Inflammatory macrophage treated with lipopolysaccharide for 1 hour (primary cell): ENCODE measurements at regions not wholly inside any gene's neighbourhood (a gene's known extent, or its start where the extent isn't known, plus 50 kb on each side); places are given as distances from the start of the nearest gene placed in this dataset.
"Not testable (repeated sequence)": the region's sequence is repeated elsewhere in the genome, so short reads cannot be mapped to it uniquely, and the experiment has no call there.

Experiments
- DNase-seq, 2 donors: peaks; one replicate each; pipeline ENCODE4 v3.0.0-alpha.2; 2020 to 2022

DNA sequence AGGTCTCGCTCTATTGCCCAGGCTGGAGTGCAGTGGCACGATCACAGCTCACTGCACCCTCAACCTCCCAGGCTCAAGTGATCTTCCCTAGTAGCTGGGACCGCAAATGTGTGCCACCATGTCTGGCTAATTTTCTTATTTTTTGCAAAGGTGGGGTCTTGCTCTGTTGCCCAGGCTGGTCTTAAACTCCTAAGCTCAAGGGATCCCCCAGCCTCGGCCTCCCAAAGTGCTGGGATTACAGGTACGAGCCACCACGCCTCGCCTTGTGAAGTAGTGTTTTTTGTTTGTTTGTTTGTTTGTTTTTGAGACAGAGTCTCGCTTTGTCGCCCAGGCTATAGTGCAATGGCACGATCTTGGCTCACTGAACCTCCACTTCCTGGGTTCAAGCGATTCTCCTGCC lies 125.5 kb downstream of the HAUS1 start:
- DNase-seq = not testable (repeated sequence)

DNA sequence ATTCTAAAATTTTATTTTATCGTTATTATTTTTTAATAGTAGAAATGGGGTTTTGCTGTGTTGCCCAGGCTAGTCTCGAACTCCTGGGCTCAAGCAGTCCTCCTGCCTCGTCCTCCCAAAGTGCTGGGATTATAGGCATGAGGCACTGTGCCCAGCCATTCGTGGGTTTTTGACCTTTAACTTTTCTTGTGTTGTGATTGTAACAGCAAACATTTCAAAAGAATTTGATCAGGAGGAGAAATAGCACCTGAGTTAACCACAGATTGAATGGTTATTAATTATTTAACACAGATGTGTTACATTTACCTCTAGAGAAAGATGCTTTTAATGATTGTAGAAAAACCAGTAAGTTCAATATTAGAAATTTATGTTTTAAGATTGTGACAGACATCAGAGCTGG lies 132.0 kb downstream of the HAUS1 start:
- no peak for DNase-seq

DNA sequence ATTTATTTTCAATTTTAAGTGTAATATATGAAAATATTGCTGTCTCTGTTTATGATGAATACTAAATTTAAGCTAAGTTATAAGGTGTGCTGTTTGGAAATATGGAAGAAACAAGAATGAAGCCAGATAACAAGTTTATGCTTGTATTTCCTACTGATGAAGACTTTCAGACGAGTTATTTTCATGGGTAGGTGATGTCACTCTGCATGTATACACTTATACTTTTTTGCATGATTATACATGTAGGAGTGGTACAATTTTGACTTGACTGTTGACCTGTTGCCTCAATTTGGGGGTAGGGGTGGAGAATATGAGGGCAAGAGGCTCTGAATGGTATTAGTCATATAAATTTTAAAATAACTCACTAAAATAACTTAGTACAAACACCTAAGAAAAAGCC lies 133.7 kb downstream of the HAUS1 start:
- DNase-seq = no peak

DNA sequence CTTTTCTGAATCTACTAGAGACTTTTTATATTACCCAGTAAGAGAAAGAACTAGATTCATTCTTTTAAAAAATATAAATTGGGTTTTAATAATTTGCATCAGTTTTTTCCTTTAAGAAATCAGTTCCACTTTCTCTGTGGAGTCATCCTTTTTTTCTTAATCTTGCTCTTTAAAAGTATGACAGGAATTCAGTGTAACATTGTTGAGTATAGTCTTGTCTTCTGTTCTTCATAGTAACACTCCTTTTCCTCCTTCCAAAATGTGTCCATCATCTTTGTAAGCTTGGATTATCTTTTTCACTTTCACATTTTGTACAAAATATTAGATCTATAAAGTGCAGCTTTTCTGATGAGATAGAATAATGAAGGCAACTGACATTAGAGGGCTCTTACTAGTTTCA lies 135.4 kb downstream of the HAUS1 start:
- DNase-seq = no peak

DNA sequence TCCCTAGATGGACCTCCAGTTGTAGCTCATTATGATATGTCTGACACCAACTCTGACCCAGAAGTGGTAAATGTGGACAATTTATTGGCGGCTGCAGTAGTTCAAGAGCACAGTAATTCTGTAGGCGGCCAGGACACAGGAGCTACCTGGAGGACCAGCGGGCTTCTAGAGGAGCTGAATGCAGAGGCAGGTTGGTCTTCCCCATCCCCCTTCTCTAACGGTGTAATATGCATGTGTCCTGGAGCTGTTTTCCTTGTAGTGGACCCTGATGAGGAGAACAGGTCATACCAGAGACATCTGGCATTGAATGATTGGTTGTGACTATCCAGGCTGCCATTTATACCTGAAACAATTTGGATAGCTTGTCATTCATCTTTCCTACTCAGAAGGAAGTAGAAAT lies 135.8 kb downstream of the HAUS1 start:
- no peak for DNase-seq

DNA sequence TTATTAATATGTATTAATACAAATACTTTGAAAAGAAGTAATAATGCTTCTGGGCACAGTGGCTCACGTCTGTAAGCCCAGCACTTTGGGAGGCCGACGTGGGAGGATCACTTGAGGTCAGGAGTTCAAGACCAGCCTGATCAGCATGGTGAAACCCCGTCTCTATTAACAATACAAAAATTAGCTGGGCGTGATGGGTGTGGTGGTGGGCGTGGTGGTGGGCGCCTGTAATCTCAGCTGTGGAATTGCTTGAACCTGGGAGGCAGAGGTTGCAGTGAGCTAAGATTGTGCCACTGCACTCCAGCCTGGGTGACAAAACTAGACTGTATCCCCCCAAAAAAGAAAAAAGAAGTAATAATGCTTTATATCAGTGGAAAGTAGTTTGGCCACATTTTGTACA lies 137.2 kb downstream of the HAUS1 start:
- DNase-seq = not testable (repeated sequence)

DNA sequence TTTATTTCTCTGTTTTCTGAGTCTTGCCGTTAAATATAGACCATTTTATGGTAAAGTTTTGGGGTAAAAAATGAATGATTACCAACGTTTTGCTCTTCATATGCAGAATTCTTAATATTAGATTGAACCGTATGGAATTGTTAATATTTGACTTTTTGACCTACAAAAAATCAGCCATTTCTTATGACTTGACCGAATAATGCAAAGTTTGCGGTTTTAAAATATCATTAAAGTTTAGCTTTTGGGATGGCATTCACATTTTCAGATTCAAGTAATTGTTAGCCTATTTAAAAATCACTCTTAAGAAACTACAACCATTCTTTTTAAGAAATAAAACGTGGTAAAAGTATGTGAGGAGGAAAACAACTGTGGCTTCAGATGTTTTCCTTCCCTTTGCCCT lies 138.0 kb downstream of the HAUS1 start:
- DNase-seq = no peak

DNA sequence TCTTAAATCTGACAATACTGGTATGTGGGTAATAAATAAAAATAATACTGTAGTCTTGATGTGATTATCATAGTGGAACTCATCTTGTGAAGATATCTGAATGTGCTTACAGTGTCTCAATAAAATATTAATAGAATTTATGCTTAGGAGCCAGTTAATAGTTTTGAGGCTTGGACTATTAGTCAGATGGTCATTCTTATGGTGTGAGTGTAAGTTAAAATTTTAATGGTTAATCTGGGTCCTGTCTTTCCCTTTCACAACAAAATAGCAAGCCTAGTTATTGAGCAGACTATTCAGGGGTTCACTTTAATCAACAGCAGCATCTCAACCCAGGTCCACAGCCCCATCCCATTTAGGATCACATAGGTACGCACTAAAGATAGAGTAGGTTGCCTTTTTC lies 138.9 kb downstream of the HAUS1 start:
- DNase-seq = no peak

DNA sequence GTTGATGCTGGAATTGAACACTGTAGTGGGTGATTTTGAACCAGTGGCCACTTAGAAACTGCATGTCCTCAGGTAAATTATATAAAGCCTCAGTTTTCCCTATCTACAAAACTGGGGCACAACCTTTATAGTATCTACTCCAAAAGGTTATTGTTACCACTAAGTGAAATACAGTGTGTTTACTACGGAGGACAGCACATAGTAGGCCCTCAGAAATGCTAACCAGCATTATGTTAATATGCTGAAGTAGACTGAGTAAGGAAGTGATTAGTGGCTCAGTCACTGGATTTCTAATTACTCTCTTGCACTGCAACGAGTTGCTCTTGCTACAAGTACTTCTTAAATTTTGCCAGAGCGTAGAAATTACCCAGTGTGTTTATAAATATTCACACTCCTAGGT lies 139.5 kb downstream of the HAUS1 start:
- DNase-seq = no peak

DNA sequence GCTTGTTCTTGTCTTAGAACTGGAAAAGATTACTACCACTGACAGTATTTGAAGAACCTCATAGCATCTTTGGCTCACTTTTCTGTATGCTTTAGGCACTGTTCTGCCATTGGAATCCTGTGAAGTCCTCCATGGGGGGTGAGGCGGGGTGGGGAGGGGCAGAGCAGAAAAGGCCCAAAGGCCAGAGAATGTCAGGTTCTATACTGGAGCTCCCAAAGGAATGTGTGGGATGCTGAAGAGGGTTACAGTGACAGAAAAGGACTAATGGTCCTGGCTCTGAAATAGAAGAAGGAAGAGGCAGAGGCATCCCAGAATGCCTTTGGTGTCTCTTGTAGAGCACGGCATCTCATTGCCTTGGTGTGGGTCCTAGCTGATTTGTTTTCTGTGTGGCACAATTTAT lies 141.9 kb downstream of the HAUS1 start:
- no peak for DNase-seq

DNA sequence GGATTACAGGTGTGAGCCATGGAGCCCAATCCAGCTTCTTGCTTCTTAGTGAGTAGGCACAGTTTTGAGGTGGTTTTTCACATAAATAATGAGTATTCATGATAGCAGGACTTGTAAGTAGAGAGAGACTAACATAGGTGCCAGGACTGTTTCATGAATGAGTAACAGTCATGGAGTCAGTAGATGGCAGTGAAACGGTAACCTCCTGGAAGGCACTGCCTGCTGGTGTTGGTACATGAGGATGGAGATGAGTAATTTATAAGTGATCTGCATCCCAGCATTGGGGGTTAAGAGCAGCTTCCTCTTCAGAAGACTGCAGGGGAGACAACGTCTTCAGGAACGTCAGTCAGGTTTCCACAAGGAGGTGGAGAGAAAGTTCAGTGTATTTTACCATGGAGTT lies 143.8 kb downstream of the HAUS1 start:
- no peak for DNase-seq

DNA sequence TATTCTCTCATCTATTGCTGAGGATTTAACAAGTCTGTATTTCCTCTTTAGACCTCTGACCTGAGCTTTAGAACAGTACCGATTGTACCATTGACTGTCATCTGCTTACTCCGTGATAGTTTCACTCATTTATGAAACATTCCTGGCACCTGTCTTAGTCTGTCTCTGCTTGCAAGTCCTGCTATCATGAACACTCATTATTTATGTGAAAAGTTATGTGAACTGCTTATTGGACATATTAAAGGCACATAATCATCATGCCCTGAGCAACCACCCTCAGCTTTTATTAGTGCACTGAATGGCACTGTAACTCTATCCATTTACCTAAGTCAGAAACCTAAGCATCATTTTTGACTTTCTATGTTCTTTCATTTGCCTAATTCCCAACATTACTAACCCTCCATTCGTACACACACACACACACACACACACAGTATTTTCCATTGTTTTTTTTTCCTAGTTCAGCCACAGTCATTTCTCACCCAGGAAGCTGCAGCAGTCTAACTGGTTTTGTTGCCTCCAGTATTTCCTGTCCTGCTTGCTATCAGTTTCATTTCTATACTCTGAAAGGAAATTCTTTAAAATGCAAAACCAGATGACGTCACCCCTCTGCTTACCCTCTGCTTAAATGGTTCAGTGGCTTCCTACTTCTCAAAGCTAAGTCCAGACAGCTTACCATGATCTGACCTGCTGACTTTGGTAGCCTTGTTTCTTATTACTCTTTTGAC lies 146.1 kb downstream of the HAUS1 start:
- peak; percentile 89 to 95 for DNase-seq

DNA sequence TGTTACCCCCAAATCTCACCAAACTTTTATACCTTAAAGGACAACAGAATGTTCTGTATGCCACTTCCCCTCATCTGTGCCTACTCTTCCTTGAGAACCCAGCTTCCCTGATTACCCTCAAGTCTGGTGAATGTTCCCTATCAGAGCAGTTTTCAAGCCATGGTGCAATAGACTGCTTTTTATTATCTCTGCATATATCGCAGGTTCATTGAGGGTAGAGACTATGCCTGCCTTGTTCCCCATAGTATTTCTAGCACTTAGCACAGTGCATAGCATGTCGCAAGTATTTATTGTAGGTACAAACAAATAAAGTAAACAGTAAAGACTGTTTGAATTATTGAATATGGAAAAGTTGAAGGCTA lies 146.6 kb downstream of the HAUS1 start:
- DNase-seq = no peak

DNA sequence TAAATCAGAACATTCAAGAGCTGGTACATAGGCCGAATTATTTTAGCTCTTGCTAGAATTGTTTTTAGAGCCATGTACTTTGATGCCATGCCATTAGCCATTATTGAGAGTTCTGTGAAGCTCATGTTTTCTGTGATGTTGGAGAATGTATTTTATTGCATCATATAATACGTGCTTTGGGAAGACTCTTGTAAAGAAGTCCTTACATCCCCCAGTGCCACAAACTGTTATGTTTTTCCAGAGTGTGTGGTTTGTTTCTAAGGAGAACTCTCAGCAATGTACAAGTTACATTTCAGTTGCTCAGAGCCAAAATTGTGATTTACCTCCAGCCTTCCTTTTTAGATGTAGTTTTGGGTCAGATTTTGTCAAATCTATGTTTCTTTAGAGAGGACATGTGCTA lies 148.6 kb downstream of the HAUS1 start:
- no peak for DNase-seq

DNA sequence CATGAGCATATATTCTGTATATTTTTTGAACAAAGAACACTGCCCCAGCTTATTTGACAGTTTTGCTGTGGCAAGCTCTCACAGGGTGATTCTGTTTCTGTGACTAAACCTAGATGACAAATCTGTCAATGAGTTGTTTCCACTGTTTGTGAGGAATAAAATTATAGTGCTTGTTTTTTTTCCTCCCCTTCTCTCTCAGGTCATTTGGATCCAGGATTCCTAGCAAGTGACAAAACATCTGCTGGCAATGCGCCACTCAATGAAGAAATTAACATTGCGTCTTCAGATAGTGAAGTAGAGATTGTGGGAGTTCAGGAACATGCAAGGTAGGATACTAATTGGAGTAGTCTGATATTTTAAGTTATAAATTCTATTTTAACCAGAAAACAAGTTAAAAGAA lies 149.3 kb downstream of the HAUS1 start:
- no peak for DNase-seq

DNA sequence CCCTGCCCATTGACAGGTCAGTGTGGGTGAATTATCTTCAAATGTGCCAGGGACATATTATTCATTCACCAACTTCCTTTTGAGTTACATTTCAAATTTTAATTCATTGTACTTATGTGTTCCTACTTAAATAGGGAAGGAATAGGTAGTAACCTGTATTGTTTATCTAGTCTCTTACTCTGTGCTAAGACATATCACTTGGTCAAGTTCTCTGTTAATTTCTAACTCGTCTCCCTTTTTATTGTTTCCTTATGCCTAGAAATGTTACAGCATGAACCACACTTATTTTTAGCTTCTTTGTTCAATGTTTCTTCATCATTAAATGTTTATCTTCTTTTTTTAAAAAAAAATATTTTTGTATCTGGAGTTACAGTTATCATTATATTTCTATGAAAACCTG lies 151.9 kb downstream of the HAUS1 start:
- DNase-seq = no peak

DNA sequence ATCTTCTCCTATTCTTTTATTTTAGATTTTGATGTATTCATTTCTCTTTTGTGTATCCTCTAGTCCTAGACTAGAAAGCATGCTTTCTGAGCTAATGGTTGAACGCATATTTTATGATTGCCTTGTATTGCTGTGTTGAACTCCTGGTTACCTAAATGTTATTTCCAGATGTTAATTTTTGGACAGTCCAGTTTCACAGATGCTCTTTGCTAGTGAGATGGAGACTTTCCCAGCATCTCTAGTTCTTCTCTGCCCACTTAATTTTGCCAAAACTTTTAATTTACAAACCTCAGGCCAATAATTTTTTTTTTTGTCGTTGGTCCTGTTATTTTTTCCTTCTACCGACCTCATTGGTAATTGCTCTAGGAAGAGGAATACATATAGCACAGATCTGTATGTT lies 153.2 kb downstream of the HAUS1 start:
- no peak for DNase-seq

DNA sequence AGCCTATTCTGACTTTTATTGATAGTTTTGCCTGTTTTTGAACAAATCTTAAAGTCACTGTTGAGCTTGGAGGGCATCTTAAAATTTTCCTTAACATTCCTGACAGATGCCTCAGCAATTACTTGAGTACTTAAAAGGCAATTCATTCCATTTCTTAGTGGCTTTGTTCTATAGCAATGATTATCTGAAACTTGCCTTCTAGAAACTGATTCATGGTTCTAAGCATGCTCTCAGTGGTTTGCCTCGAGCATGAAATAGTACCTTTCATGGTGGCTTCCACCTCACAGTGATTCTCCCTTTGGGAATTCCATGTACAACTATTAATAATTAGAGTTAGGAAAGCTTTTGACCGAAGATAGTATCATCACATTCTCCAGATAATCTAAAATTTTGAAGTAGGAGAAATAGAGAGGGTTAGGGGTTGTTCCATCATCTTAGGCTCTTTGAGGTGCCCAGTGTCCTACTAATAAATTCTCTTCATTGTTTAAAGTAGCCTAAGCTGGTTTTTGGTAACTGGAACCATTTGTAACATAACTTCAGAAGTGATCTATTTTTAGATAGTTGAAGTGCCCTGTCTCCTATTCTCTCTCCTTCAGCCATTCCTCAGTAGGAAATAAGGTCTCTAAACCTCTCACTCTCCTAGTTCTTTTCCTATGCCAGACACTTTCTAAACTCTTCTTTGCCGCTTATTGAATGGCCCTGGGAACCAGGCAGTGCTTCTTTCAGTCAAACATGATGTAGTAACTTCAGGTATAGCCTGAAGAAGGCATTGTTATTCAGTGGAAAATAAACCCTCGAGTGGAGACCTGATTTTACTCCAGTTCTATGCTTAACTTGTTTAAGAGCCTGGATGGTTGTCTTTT lies 156.1 kb downstream of the HAUS1 start:
- no peak for DNase-seq

DNA sequence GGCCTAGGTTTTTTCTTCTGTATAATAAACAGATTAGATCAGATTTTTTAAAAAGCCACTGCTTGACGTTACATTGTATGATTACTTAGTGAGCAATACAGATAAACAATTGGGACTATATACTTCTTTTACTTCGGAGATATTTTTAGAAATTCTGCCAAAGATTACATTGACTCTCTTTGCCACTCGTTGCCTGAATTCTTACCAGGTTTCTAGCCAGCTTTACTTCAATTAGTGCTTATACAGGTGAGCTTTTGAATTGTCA lies 156.6 kb downstream of the HAUS1 start:
- DNase-seq = no peak

DNA sequence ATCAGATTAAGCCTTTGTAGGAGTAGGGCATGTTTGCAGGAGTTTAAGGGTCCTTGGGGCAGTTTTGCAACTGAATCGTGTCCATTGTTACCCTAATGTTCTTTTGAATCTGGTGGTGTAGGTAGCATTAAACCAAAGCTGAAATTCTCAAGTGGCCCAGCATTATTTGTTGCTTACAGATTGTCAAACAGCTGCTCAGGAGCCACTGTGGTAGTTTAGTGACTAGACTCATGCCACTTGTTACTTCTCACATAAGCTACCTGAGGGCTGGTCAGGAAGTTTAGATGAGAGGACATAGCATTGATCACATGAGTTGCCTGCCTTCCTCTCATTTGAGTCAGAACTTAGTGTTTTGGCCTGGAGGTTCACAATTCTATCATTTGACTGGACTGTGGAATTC lies 157.6 kb downstream of the HAUS1 start:
- no peak for DNase-seq

DNA sequence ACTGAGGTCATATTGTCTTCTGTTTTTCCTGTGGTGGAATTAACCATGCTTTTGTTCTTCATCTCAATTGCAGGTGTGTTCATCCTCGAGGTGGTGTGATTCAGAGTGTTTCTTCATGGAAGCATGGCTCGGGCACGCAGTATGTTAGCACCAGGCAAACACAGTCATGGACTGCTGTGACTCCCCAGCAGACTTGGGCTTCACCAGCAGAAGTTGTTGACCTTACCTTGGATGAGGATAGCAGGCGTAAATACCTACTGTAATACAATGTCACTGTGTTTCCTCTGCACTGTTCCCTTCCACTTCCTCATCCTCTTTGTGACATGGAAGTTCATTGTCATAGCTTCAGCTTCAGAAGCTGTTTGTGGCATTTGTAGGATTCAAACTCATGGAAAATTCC lies 158.7 kb downstream of the HAUS1 start:
- DNase-seq = no peak

DNA sequence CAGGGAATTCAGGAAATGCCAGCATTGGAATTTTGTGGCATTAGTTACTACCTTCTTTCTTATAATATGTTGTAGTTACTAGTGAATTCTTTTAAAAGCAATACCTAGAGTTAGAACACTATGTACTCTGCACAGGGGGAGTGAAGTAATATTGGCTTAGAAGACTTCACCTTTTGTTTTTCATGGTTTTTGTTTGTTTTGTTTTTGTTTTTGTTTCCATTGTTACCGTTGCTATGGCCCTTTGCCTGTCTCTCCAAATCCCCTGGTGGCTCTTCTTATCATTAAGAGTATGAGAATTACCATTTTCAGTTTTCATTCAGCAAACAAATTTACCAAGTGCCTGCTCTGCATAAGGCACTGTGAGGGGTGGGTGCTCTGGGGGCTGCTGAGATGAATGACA lies 160.1 kb downstream of the HAUS1 start:
- DNase-seq = no peak

DNA sequence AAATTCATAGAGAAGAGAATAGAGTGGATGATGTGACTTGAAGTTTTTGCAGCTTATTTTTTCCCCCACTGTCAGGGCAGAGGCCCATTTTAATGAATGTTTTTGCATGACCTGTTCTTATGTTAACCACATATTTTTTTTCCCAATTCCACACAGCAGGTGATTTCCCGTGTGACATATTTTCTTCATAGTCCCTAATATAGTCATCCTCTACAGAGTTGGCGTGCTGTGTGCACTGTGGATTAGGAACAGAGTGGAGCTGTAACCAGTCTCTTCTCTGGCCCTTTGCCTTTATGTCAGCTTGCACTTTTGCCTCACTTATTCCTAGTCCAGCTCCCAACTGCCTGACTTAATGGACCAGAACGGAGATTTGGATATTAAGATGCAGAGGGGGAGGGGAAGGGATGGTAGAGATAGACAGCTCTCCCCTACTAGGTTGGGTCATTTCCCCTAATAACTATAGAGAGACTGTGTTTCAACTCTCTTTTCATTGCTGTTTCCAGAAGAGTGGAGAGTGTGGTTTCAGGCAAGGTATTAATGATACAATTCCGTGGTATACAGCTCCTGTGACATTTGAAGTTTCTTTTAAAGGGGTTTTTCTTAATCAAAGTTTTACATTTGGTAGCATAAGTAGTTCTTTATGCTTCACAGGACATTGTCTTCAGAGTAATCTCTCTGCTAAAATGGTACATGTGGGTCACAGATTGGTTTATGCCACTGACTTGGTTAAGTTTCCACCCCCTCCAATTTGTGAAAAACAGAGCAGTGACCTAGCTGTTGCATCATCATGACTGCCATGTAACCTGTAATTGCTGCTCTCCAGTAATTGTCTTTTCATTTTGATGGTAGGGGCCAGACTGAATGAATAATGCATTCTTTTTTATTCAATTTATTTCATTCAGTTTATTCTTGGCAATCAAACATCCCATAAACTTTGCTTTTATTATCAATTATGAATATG lies 161.3 kb downstream of the HAUS1 start:
- DNase-seq = no peak

DNA sequence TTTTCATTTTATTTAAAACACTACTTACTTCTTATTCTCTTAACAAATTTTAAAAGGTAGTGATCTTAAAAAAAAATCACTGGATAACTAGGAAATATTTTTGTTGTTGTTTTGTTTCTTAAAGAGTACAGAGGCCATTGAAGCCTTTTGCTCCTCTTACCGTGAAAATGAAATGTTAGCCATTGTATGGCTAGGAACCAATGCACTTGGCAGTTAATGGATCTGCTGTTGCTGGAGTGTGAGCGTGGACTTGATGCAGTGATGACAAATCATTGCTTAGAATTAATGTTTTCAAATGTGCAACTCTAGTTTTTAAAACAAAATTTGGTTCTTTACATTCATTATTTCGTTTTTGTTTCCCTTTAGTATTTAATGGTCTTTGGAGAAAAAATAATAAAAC lies 162.3 kb downstream of the HAUS1 start:
- no peak for DNase-seq
